Liver (tissue), 8 donors: ENCODE measurements at regions not wholly inside any gene's neighbourhood (a gene's known extent, or its start where the extent isn't known, plus 50 kb on each side); places are given as distances from the start of the nearest gene placed in this dataset.

Experiments used
- DNase-seq: peaks from one replicate; pipeline ENCODE4 v3.0.0-alpha.2; 2017; ENCODE audit warnings: low spot score
- H3K27ac ChIP-seq, 2 donors: one replicate each; pipeline ENCODE4 v1.7.0; 2013; ENCODE audit warnings: inconsistent platforms in 2 of 2, low read length in 2 of 2, control low read depth in 1 of 2, low read depth in 1 of 2, mild to moderate bottlenecking in 1 of 2
- H3K27me3 ChIP-seq, 4 donors: one replicate each; pipeline versions ENCODE4 v1.6.1 to v1.7.0; 2013; ENCODE audit warnings: low read length in 3 of 4, inconsistent platforms in 1 of 4, mild to moderate bottlenecking in 1 of 4, moderate library complexity in 1 of 4; ENCODE audit not compliant: control insufficient read depth in 4 of 4, insufficient read depth in 4 of 4
- H3K36me3 ChIP-seq, 4 donors: one replicate each; pipeline versions ENCODE4 v1.6.1 to v1.7.0; 2013; ENCODE audit warnings: low read length in 3 of 4, mild to moderate bottlenecking in 3 of 4, low read depth in 1 of 4, moderate library complexity in 1 of 4; ENCODE audit not compliant: control insufficient read depth in 4 of 4, insufficient read depth in 3 of 4
- H3K4me1 ChIP-seq, 4 donors: one replicate each; pipeline versions ENCODE4 v1.6.1 to v1.7.0; 2013; ENCODE audit warnings: low read length in 3 of 4, mild to moderate bottlenecking in 3 of 4, moderate library complexity in 1 of 4; ENCODE audit not compliant: control insufficient read depth in 4 of 4, insufficient read depth in 4 of 4
- H3K4me3 ChIP-seq, 3 donors: one replicate each; pipeline versions ENCODE4 v1.6.1 to v1.7.0; 2013; ENCODE audit warnings: low read length in 3 of 3, control low read depth in 1 of 3, low read depth in 1 of 3, mild to moderate bottlenecking in 1 of 3
- H3K9ac ChIP-seq, 2 donors: one replicate each; pipeline ENCODE4 v1.7.0; 2013; ENCODE audit warnings: low read length in 2 of 2, mild to moderate bottlenecking in 2 of 2, moderate library complexity in 2 of 2, control low read depth in 1 of 2, low read depth in 1 of 2
- H3K9me3 ChIP-seq, 4 donors: one replicate each; pipeline versions ENCODE4 v1.6.1 to v1.7.0; 2013; ENCODE audit warnings: low read length in 3 of 4; ENCODE audit not compliant: control insufficient read depth in 4 of 4
- EGR1 ChIP-seq, 2 donors: IDR thresholded peaks; 2 replicates each; pipeline ENCODE4 v1.6.1; 2016 to 2018; ENCODE audit warnings: antibody characterized with exemption in 2 of 2, low read depth in 2 of 2
- FOXA1 ChIP-seq: IDR thresholded peaks from 2 replicates; pipeline ENCODE4 v1.6.1; 2016; ENCODE audit warnings: antibody characterized with exemption
- HNF4A ChIP-seq, 2 donors: conservative IDR thresholded peaks; 2 replicates each; pipeline ENCODE4 v1.6.1; 2016; ENCODE audit warnings: antibody characterized with exemption in 2 of 2, mild to moderate bottlenecking in 2 of 2
- HNF4G ChIP-seq: IDR thresholded peaks from 2 replicates; pipeline ENCODE4 v1.6.1; 2016; ENCODE audit warnings: antibody characterized with exemption
- JUND ChIP-seq, 2 donors: IDR thresholded peaks; 2 replicates each; pipeline ENCODE4 v1.6.1; 2016; ENCODE audit warnings: antibody characterized with exemption in 2 of 2
- NR2F2 ChIP-seq: IDR thresholded peaks from 2 replicates; pipeline ENCODE4 v1.6.1; 2016; ENCODE audit warnings: antibody characterized with exemption
- RAD21 ChIP-seq, 2 donors: IDR thresholded peaks; 2 replicates each; pipeline ENCODE4 v1.6.1; 2016; ENCODE audit warnings: antibody characterized with exemption in 2 of 2, mild to moderate bottlenecking in 2 of 2
- RXRA ChIP-seq, 2 donors: IDR thresholded peaks; 2 replicates each; pipeline ENCODE4 v1.6.1; 2017 to 2018; ENCODE audit warnings: antibody characterized with exemption in 2 of 2, mild to moderate bottlenecking in 1 of 2
- SP1 ChIP-seq: IDR thresholded peaks from 2 replicates; pipeline ENCODE4 v1.6.1; 2018; ENCODE audit warnings: antibody characterized with exemption, mild to moderate bottlenecking
- YY1 ChIP-seq: IDR thresholded peaks from 2 replicates; pipeline ENCODE4 v1.6.1; 2016; ENCODE audit warnings: antibody characterized with exemption, mild to moderate bottlenecking
- WGBS: extraction: QIAGEN DNeasy Blood & Tissue Kit; methylation state at CpG from one replicate; pipeline ENCODE4 v1.1.7; 2013; 5-methylcytosine and 5-hydroxymethylcytosine counted together
- TF ChIP-seq, protein P1 (sequence below): fragments of 150-350 bp; IDR thresholded peaks from 2 replicates; pipeline ENCODE4 v1.5.1; 2017; ENCODE audit warnings: improper control_type of control experiment, low read depth, low read length; ENCODE audit not compliant: missing input control
- TF ChIP-seq, protein P2 (sequence below): IDR thresholded peaks from 2 replicates; pipeline ENCODE4 v1.6.1; 2016; ENCODE audit warnings: antibody characterized with exemption, mild to moderate bottlenecking
- donor health status: healthy.
- donor health status: healthy.
- donor health status: healthy.
- donor health status: healthy.
- donor health status: healthy.

DNA sequence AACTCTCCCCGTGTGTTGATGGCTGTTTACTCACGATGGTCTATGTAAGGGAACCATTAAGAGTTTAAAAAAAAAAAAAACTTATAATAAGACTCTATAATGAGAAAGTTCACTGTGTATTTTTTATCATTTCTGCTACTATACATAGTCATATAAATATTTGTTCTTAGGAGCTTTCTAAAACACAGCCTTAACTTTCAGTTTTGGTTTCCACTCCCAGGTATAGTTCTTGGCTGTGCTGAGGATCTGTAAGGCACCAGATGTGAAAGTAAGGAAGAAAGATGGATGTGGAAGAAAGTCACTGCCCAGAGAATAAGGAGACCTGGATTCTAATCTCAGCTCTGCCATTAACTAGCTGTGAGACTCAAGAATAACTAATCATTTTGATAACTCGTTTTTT lies 101.9 kb upstream of the THBS1 start:
- no peaks in the 10 kb centered on the region for H3K36me3 ChIP-seq
- TF ChIP-seq JUND (IDR thresholded peaks at IDR 0.05) = no peak
- no peak for TF ChIP-seq FOXA1

DNA sequence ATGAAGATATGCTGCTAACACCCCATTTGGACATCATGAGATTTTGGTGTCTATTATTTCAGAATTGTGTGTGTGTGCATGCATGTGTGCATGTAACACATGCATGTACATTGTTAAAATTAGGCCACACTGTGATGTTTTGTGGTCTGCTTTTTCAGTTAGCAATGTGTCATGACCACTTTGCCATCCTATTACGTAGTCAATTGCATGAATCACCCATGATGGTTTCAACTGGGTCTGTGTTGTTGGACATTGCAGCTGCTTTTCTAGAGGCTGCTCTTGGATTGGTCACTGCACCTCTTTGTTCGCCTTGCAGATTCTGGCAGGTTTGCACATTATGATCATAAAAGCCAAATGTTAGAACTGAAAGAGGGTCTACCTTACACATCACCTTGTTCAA lies 101.0 kb upstream of the THBS1 start:
- DNase-seq = no peak
- H3K27ac ChIP-seq = no peak overlapping the region
- H3K9me3 ChIP-seq = no peaks in the 10 kb centered on the region
- H3K36me3 ChIP-seq = no peaks in the 10 kb centered on the region
- H3K4me1 ChIP-seq = no peaks in the 10 kb centered on the region
- no peak overlapping the region for H3K9ac ChIP-seq
- H3K4me3 ChIP-seq = no peak overlapping the region
- H3K27me3 ChIP-seq = no peaks in the 10 kb centered on the region
- TF ChIP-seq JUND (IDR thresholded peaks at IDR 0.05) (no peak), HNF4A (conservative IDR thresholded peaks at IDR 0.05) (no peak), RAD21 (IDR thresholded peaks at IDR 0.05) (no peak)
- WGBS = 89% methylated on average over 2 of the region's 2 CpGs

More for the DNA sequence above, 101.9 kb upstream of the THBS1 start:
- no peak overlapping the region for H3K27ac ChIP-seq
- no peak overlapping the region for H3K4me3 ChIP-seq
- WGBS = 72% methylated on average over 3 of the region's 3 CpGs
- H3K4me1 ChIP-seq = no peaks in the 10 kb centered on the region
- H3K9me3 ChIP-seq = no peaks in the 10 kb centered on the region
- H3K27me3 ChIP-seq = no peaks in the 10 kb centered on the region
- no peak overlapping the region for H3K9ac ChIP-seq
- no peak for DNase-seq

DNA sequence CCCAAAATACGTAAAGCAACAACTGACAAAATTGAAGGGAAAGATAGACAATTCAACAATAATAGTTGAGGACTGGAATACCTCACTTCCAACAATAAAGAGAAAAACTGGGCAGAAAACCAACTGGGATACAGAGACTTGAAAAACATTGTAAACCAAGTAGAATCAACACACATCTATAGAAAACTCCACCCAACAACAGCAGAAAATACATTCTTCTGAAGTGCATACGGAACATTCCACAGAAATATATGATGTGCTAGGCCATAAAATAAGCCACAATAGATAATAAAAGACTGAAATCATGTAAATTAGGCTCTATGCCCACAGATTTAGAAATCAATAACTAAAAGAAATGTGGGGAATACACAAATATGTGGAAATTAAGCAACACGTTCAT lies 98.4 kb upstream of the THBS1 start:
- H3K4me1 ChIP-seq = no peaks in the 10 kb centered on the region
- no peaks in the 10 kb centered on the region for H3K36me3 ChIP-seq
- WGBS = 68% methylated on average over 3 of the region's 3 CpGs
- H3K4me3 ChIP-seq = no peak overlapping the region
- no peaks in the 10 kb centered on the region for H3K9me3 ChIP-seq
- H3K27me3 ChIP-seq = no peaks in the 10 kb centered on the region
- TF ChIP-seq EGR1 (IDR thresholded peaks at IDR 0.05; ENCODE audit: low read depth in 2 of 2) (no peak), RAD21 (IDR thresholded peaks at IDR 0.05) (no peak), HNF4G (no peak), JUND (IDR thresholded peaks at IDR 0.05) (no peak), RXRA (IDR thresholded peaks at IDR 0.05) (no peak), NR2F2 (no peak), SP1 (no peak), YY1 (no peak)
- TF ChIP-seq, protein P1, sequence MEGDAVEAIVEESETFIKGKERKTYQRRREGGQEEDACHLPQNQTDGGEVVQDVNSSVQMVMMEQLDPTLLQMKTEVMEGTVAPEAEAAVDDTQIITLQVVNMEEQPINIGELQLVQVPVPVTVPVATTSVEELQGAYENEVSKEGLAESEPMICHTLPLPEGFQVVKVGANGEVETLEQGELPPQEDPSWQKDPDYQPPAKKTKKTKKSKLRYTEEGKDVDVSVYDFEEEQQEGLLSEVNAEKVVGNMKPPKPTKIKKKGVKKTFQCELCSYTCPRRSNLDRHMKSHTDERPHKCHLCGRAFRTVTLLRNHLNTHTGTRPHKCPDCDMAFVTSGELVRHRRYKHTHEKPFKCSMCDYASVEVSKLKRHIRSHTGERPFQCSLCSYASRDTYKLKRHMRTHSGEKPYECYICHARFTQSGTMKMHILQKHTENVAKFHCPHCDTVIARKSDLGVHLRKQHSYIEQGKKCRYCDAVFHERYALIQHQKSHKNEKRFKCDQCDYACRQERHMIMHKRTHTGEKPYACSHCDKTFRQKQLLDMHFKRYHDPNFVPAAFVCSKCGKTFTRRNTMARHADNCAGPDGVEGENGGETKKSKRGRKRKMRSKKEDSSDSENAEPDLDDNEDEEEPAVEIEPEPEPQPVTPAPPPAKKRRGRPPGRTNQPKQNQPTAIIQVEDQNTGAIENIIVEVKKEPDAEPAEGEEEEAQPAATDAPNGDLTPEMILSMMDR = no peak
- TF ChIP-seq, protein P2, sequence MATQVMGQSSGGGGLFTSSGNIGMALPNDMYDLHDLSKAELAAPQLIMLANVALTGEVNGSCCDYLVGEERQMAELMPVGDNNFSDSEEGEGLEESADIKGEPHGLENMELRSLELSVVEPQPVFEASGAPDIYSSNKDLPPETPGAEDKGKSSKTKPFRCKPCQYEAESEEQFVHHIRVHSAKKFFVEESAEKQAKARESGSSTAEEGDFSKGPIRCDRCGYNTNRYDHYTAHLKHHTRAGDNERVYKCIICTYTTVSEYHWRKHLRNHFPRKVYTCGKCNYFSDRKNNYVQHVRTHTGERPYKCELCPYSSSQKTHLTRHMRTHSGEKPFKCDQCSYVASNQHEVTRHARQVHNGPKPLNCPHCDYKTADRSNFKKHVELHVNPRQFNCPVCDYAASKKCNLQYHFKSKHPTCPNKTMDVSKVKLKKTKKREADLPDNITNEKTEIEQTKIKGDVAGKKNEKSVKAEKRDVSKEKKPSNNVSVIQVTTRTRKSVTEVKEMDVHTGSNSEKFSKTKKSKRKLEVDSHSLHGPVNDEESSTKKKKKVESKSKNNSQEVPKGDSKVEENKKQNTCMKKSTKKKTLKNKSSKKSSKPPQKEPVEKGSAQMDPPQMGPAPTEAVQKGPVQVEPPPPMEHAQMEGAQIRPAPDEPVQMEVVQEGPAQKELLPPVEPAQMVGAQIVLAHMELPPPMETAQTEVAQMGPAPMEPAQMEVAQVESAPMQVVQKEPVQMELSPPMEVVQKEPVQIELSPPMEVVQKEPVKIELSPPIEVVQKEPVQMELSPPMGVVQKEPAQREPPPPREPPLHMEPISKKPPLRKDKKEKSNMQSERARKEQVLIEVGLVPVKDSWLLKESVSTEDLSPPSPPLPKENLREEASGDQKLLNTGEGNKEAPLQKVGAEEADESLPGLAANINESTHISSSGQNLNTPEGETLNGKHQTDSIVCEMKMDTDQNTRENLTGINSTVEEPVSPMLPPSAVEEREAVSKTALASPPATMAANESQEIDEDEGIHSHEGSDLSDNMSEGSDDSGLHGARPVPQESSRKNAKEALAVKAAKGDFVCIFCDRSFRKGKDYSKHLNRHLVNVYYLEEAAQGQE = no peak
- no peak overlapping the region for H3K27ac ChIP-seq
- no peak for DNase-seq
- H3K9ac ChIP-seq = no peak overlapping the region
